ENCODE measurements at regions not wholly inside any gene's neighbourhood (a gene's known extent, or its start where the extent isn't known, plus 50 kb on each side); places are given as distances from the start of the nearest gene placed in this dataset.
A peak's percentile ranks its signal among the peaks of the same experiment; 100 is the strongest.
"Not testable (repeated sequence)": the region's sequence is repeated elsewhere in the genome, so short reads cannot be mapped to it uniquely, and the experiment has no call there.

DNA sequence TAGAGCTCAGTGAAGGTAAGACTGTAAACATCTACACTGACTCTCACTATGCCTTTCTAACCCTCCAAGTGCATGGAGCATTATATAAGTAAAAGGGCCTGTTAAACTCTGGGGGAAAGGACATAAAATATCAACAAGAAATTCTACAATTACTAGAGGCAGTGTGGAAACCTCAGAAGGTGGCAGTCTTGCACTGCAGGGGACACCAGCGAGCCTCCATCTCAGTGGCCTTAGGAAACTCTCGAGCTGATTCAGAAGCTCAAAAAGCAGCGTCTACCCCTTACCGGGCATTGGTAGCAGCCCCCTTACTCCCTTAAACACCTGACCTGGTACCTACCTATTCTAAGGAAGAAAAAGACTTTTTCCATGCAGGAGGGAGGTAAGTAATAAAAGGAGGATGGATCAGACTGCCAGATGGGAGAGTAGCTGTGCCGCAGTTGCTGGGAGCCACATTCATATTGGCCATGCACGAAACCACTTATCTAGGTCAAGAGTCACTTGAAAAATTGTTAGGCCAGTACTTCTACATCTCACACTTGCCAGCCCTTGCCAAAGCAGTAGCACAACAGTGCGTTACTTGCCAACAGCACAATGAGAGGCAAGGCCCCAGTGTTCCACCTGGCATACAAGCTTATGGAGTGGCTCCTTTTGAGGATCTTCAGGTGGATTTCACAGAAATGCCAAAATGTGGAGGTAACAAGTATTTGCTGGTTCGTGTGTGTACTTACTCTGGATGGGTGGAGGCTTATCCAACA lies 258.8 kb upstream of the PRKX start:
- intact Hi-C loops (cut with micrococcal nuclease); DNase-seq; H3K4me1 Mint-ChIP-seq; H3K36me3 Mint-ChIP-seq (ENCODE audit: low read depth); H3K4me3 Mint-ChIP-seq; H3K27me3 Mint-ChIP-seq; H3K27ac Mint-ChIP-seq; H3K9me3 Mint-ChIP-seq: not testable (repeated sequence)

DNA sequence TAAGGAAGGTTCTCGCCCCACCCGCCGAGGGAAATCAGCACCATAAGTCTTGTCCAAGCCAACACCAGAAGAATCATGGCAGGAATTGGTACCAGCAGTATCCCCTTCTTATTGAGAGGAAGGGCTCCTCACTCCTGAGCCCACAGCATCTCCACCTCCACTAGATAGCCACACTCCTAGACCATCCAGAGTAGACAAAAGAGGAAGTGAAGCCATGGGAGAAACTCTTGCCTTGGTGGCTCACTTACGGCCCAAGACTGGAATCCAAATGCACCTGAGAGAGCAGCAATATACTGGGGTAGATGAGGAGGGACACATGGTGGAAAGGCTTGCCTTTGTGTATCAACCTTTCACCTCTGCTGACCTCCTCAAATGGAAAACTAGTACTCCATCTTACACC lies 255.3 kb upstream of the PRKX start:
- H3K9me3 Mint-ChIP-seq = no peaks in the 10 kb centered on the region
- H3K27ac Mint-ChIP-seq = no peak overlapping the region
- H3K4me1 Mint-ChIP-seq = no peaks in the 10 kb centered on the region
- no peaks in the 10 kb centered on the region for H3K36me3 Mint-ChIP-seq (ENCODE audit: low read depth)
- no peak overlapping the region for H3K4me3 Mint-ChIP-seq
- intact Hi-C loops (cut with micrococcal nuclease) = no loop called here
- H3K27me3 Mint-ChIP-seq = no peaks in the 10 kb centered on the region
- DNase-seq = no peak

DNA sequence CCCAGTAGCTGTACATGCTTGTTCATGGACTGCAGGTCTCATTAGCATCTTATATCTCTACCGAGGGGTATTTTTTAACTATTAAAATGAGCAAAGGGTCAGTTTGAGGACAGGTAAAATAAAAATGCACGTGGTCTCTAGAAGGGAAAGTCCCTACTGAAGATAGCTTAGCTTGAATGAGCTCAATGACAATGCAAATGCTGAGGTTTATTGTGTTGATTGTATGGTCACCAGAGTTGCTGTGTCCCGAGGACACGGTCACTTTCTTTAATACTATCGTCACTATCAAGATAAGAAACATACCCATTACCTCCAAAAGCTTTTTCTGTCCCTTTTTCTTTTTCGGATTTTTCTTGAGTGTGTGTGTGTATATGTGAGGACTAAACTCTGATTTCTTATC lies 250.5 kb upstream of the PRKX start:
- Mint-ChIP-seq H3K4me3 (no peak overlapping the region), H3K4me1 (no peaks in the 10 kb centered on the region), H3K27ac (no peak overlapping the region), H3K27me3 (peaks cover 3% of the 10 kb centered on the region), H3K36me3 (ENCODE audit: low read depth) (no peaks in the 10 kb centered on the region), H3K9me3 (no peaks in the 10 kb centered on the region)
- intact Hi-C loops (cut with micrococcal nuclease) = no loop called here
- no peak for DNase-seq

DNA sequence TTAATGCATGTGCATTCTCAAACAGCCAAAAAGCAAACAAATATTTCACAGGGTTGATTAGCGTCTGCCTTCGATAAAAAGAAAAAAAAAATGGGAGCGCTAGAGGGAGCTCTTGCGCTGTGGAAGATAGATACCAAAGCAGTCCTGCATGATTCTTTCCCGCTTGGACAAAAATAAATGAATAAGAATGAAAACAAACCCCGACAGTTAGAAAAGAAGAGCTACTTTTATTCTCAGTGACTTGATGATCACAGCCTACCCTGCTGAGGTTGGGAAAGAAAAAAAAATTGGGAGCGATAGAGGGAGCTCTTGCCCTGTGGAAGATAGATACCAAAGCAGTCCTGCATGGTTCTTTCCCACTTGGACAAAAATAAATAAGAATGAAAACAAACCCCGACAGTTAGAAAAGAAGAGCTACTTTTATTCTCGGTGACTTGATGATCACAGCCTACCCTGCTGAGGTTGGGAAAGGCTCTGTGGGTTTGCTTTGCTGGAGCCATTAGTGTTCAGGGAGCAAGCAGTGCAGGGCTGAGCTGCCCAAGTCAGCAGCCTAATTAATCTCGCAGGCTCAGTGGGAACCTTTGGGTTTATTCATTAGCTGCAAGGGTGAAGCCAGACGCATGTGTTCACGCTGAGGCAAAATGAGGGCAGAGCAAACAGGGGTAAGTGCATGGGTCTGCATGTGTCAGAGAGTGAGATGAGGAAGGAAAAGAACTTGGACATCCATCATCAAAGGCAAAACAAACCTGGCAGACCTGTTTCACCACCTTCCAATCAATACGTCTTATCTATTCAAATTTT lies 249.3 kb upstream of the PRKX start:
- Mint-ChIP-seq H3K36me3 (ENCODE audit: low read depth) (no peaks in the 10 kb centered on the region), H3K9me3 (no peaks in the 10 kb centered on the region), H3K27me3 (peaks cover 3% of the 10 kb centered on the region), H3K4me1 (no peaks in the 10 kb centered on the region), H3K4me3 (no peak overlapping the region), H3K27ac (no peak overlapping the region)
- DNase-seq = peak; percentile 67
- intact Hi-C loops (cut with micrococcal nuclease) = no loop called here

DNA sequence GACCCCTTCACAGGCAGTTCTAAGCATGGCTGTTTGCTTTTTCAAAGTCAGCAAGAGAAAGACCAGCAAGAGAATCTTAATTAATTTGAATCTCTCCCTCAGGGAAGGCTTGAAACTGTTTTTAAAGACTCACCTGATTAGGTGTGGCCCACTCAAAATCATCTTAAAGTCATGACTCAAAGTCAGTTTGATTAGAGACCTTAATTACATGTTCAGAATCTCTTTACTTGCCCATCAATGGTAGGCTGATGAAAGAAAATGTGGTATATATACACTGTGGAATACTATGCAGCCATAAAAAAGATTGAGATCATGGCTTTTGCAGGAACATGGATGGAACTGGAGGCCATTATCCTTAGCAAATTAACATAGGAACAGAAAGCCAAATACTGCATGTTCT lies 247.5 kb upstream of the PRKX start:
- no peak for DNase-seq
- Mint-ChIP-seq H3K4me1 (no peaks in the 10 kb centered on the region), H3K27me3 (peaks cover 3% of the 10 kb centered on the region), H3K27ac (no peak overlapping the region), H3K36me3 (ENCODE audit: low read depth) (no peaks in the 10 kb centered on the region), H3K4me3 (no peak overlapping the region), H3K9me3 (no peaks in the 10 kb centered on the region)
- intact Hi-C loops (cut with micrococcal nuclease) = no loop called here

DNA sequence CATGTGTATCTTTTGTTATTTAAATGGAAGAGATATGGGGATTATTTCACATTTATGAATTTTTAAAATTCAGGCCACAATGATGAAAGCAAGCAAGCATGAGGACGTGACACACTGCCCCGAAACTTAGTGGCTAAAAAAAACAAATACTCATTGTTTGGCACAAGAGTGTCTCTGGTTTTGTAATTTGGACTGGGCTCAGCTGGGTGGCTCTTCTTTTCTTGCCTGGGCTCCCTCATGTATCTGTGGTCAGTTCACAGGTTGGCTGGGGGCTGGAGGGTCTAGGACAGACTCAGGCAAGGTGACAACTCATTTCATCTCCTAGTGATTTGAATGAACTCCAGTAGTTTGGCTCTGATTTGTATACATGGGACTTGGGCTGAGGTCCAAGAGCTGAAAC lies 238.4 kb upstream of the PRKX start:
- Mint-ChIP-seq H3K4me3 (no peak overlapping the region), H3K27me3 (no peaks in the 10 kb centered on the region), H3K4me1 (no peaks in the 10 kb centered on the region), H3K27ac (no peak overlapping the region), H3K36me3 (ENCODE audit: low read depth) (no peaks in the 10 kb centered on the region), H3K9me3 (no peaks in the 10 kb centered on the region)
- DNase-seq = no peak
- intact Hi-C loops (cut with micrococcal nuclease) = no loop called here

DNA sequence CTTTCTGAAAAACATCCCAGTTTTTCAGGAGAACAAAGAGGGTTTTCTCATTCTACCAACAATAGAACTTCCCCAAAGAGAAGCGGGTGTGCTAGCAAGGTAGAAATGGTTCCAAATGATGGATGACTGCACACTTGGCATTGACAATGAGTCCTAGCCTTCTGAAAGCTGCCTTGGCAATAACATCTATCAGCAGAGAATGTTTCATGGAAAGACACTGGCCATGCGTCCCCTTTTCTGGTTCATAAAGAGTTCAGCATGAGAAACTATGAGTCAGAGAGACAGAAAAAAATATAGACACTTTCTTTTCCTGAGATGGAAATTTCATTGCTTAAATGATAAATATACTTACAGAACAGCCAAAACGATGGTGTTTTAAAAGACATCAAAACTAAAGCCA lies 236.9 kb upstream of the PRKX start:
- H3K9me3 Mint-ChIP-seq = no peaks in the 10 kb centered on the region
- H3K4me1 Mint-ChIP-seq = no peaks in the 10 kb centered on the region
- H3K36me3 Mint-ChIP-seq (ENCODE audit: low read depth) = no peaks in the 10 kb centered on the region
- H3K27me3 Mint-ChIP-seq = no peaks in the 10 kb centered on the region
- no peak for DNase-seq
- no peak overlapping the region for H3K27ac Mint-ChIP-seq
- intact Hi-C loops (cut with micrococcal nuclease) = no loop called here
- no peak overlapping the region for H3K4me3 Mint-ChIP-seq

DNA sequence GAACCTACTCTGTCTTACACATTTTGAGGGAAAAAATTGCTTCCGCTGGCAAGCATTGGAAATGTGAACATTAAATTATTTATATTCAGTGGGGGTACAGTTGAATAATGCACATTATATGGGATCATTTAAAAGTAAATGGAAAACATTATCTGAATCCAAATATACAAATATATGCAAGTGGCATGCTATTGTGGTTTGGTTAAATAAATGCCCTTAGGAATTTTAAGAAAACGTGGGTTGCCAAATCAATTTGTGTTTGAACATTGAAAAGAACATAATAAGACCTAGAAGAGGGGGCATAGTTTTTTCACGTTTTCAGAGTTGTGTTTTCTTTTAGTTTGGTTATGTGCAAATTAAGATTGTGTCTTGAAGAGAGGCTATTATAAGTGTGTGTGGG lies 230.5 kb upstream of the PRKX start:
- Mint-ChIP-seq H3K4me1 (no peaks in the 10 kb centered on the region), H3K4me3 (no peak overlapping the region), H3K36me3 (ENCODE audit: low read depth) (no peaks in the 10 kb centered on the region), H3K27me3 (peaks cover 3% of the 10 kb centered on the region), H3K9me3 (no peaks in the 10 kb centered on the region), H3K27ac (no peak overlapping the region)
- intact Hi-C loops (cut with micrococcal nuclease) = no loop called here
- no peak for DNase-seq

DNA sequence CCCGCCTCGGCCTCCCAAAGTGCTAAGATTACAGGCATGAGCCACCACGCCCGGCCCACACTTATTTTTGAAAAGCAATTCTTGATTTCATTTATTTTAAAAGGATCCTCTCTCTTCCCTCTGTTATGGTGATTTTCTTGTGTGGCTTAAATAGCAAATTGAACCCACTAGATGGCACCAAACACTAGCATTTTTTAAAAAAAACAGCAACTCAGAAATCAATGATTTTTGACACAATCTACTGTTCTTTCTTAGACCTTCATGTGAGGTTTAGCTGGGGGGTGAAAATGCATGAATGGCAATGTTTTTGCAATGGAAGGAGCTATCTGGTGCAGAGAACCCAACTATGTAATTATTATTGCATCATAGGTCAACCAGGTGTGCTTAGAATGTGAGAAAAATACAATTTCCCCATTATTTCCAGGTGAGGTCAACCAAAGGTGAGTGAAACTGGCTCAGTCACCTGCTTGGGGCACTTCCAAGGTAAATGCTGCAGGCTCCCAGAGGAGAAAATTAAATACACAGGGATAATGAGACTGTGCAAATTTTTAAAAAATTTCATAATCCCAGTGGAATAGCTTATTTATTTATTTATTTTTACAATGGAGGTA lies 226.7 kb upstream of the PRKX start:
- Mint-ChIP-seq H3K27me3 (peaks cover 3% of the 10 kb centered on the region), H3K36me3 (ENCODE audit: low read depth) (no peaks in the 10 kb centered on the region), H3K4me3 (no peak overlapping the region), H3K4me1 (no peaks in the 10 kb centered on the region), H3K27ac (no peak overlapping the region), H3K9me3 (no peaks in the 10 kb centered on the region)
- DNase-seq = no peak
- intact Hi-C loops (cut with micrococcal nuclease) = no loop called here

DNA sequence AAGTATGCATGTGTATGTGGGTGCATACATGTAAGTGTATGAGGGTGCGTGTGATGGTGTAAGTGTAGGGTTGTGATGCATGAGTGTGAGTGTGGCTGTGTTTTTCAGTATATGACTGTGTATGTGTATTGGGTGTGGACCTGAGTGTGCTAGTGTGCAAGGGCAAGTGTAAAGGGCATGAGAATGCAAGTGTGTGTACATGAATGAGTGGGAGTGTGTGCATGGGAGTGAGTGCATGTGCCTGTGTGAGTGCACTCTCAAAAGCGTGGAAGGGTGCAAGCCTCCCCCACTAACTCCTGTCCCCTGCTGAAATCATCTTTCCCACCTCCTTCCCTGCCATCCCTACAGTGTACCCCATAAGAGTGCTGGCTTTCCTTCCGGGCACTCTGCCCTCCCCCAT lies 225.1 kb upstream of the PRKX start:
- H3K4me1 Mint-ChIP-seq = no peaks in the 10 kb centered on the region
- H3K36me3 Mint-ChIP-seq (ENCODE audit: low read depth) = no peaks in the 10 kb centered on the region
- no peak overlapping the region for H3K4me3 Mint-ChIP-seq
- intact Hi-C loops (cut with micrococcal nuclease) = no loop called here
- peaks cover 3% of the 10 kb centered on the region for H3K27me3 Mint-ChIP-seq
- no peaks in the 10 kb centered on the region for H3K9me3 Mint-ChIP-seq
- no peak overlapping the region for H3K27ac Mint-ChIP-seq
- DNase-seq = no peak

DNA sequence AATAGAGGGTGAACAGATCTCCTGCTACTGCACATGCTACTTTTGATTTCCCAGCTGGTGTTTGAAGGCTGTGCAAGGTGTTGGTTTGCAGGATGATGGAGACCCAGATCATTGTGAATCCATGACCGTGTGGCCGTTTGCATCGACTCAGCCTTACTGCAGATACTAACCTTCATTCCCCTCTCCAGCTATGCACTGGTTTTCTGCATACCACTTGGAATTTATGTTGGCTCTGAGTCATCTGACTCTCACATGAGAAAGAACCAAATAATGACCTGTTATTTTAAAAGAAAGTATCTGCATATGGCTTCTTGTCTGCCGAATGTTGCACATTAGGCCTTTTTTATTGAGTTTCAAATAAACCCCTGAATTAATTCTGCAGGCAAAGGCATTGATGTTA lies 221.7 kb upstream of the PRKX start:
- H3K4me1 Mint-ChIP-seq; H3K27me3 Mint-ChIP-seq; intact Hi-C loops (cut with micrococcal nuclease); H3K36me3 Mint-ChIP-seq (ENCODE audit: low read depth); H3K4me3 Mint-ChIP-seq; H3K9me3 Mint-ChIP-seq; H3K27ac Mint-ChIP-seq; DNase-seq: not testable (repeated sequence)

DNA sequence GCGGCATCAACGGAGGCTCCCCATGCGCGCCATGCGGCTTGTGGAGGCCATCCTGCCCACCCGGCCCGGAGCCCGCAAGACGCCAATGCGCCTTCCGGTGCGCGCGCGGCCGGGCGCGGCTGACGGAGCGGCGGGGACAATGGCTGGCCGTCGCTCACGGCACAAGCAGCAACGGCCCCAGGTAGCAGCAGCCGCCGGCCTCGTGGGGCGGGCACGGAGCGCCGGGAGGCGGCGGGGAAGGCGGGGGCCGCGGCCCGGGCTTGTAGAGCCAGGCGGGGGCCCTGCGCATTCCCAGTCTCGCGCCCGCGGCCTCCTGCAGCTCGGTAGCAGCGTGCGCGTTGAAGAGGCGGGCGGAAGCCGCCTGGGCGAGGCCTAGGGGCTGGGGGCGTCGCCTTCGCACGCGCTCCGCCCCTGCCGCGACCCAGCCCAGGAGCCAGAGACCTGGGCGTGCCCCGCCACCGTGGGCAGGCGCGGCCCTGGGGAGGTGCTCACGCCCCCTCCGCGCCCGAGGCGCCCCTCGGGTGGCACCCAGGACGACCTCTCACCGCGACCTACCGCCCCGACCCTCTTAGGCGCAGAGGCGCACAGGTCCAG lies 207.1 kb upstream of the PRKX start:
- DNase-seq; intact Hi-C loops (cut with micrococcal nuclease); H3K4me3 Mint-ChIP-seq; H3K27me3 Mint-ChIP-seq; H3K9me3 Mint-ChIP-seq; H3K36me3 Mint-ChIP-seq (ENCODE audit: low read depth); H3K27ac Mint-ChIP-seq; H3K4me1 Mint-ChIP-seq: not testable (repeated sequence)

DNA sequence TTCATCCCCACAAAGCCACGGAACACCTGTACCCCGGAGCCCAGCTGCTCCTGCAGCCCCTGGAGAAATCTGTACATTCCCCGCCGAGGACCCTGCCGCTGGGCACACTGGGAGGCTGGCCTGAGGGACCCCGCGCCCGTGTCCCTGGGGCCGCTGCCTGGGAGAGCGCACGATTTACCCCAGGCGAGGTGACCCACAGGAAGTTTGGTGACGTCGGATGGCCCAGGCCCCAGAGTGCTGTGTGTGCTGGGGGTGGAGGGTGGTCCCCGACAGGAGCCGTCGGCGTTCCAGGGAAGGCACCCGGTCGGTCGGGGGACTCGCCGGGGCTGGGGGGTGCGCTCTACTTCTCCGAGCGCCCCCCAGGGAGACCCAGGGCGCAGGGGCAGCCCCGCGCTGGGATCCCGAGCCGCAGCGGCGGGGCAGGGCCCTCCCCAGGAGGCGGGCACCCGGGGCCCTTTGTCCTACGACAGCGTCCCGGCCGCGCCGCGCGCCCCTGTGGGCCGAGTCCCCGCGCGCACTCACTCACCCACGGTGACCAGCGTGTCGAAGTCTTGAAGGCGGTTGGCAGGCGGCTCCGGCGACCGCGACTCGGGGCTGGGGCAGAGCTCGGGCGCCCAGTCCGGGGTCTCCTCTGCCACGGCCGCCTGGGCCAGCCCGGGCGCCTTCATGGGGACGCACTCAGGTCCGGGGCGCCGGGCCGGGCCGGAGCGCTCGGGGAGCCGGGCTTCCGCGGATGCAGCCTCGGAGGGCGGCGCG lies 206.4 kb upstream of the PRKX start:
- H3K4me3 Mint-ChIP-seq; H3K27me3 Mint-ChIP-seq; H3K4me1 Mint-ChIP-seq; H3K9me3 Mint-ChIP-seq; DNase-seq; H3K27ac Mint-ChIP-seq; intact Hi-C loops (cut with micrococcal nuclease); H3K36me3 Mint-ChIP-seq (ENCODE audit: low read depth): not testable (repeated sequence)

DNA sequence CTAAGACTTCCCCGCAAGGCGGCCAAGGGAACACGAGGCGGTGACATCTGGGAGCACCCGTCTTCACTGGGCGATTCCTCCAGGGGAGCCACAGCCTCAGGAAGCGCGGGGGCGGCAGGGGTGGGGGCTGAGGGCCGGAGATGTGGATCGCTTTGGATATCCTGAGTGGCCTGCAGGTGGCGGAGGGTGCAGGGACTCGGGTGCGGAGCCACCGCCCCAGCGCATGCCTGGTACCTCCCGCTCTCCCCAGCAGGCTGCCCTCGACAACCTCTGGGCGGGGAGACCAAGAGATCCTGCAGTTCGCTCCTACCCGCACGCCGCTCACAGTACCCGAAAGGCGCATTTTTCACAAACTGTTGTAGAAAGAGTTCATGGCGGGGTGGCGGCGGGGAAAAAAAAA lies 201.4 kb upstream of the PRKX start:
- H3K4me3 Mint-ChIP-seq; intact Hi-C loops (cut with micrococcal nuclease); H3K27ac Mint-ChIP-seq; H3K4me1 Mint-ChIP-seq; H3K27me3 Mint-ChIP-seq; DNase-seq; H3K9me3 Mint-ChIP-seq; H3K36me3 Mint-ChIP-seq (ENCODE audit: low read depth): not testable (repeated sequence)
